ENCODE measurements at regions not wholly inside any gene's neighbourhood (a gene's known extent, or its start where the extent isn't known, plus 50 kb on each side); places are given as distances from the start of the nearest gene placed in this dataset.

GRCh38 chr9:91043056-91043810 is 241.6 kb downstream of the SYK start:
- no peak for DNase-seq

- DNase-seq = no peak
Observed at GRCh38 chr9:91043811-91044175, 242.2 kb downstream of the SYK start.

- DNase-seq = no peak
Observed at GRCh38 chr9:91044354-91044753, 242.7 kb downstream of the SYK start.

GRCh38 chr9:91045041-91045440 is 243.4 kb downstream of the SYK start:
- DNase-seq = no peak

GRCh38 chr9:91047529-91047928 is 245.9 kb downstream of the SYK start:
- DNase-seq = peak; percentile 56

GRCh38 chr9:91047993-91048607 is 246.5 kb downstream of the SYK start:
- DNase-seq = peak; percentile 47

- DNase-seq = no peak
Observed at GRCh38 chr9:91048749-91049148, 247.1 kb downstream of the SYK start.

GRCh38 chr9:91053824-91054223 is 252.2 kb downstream of the SYK start:
- DNase-seq = no peak

GRCh38 chr9:91055845-91056244 is 254.2 kb downstream of the SYK start:
- no peak for DNase-seq

GRCh38 chr9:91056486-91056885 is 254.9 kb downstream of the SYK start:
- DNase-seq = no peak

- no peak for DNase-seq
Observed at GRCh38 chr9:91056917-91057316, 255.3 kb downstream of the SYK start.

GRCh38 chr9:91059713-91060112 is 258.1 kb downstream of the SYK start:
- no peak for DNase-seq

- DNase-seq = no peak
Observed at GRCh38 chr9:91060520-91061343, 259.1 kb downstream of the SYK start.

GRCh38 chr9:91061506-91061905 is 259.9 kb downstream of the SYK start:
- no peak for DNase-seq

- DNase-seq = no peak
Observed at GRCh38 chr9:91062281-91062680, 260.7 kb downstream of the SYK start.

GRCh38 chr9:91063471-91063870 is 261.9 kb downstream of the SYK start:
- no peak for DNase-seq

- no peak for DNase-seq
Observed at GRCh38 chr9:91065231-91066041, 263.8 kb downstream of the SYK start.

- DNase-seq = no peak
Observed at GRCh38 chr9:91066042-91066415, 264.4 kb downstream of the SYK start.

- DNase-seq = no peak
Observed at GRCh38 chr9:91066856-91067255, 265.2 kb downstream of the SYK start.

GRCh38 chr9:91067306-91067860 is 265.8 kb downstream of the SYK start:
- no peak for DNase-seq

GRCh38 chr9:91071184-91071990 is 269.8 kb downstream of the SYK start:
- peak; percentile 42 for DNase-seq

Measured in activated naive CD4-positive, alpha-beta T cell treated with anti-CD3 and anti-CD28 coated beads, Interleukin-2, amount 50 U/mL, for 16 hours (primary cell).